Immature natural killer cell (primary cell): ENCODE measurements at regions not wholly inside any gene's neighbourhood (a gene's known extent, or its start where the extent isn't known, plus 50 kb on each side); places are given as distances from the start of the nearest gene placed in this dataset.
"Not testable (repeated sequence)": the region's sequence is repeated elsewhere in the genome, so short reads cannot be mapped to it uniquely, and the experiment has no call there.

Source experiments
- DNase-seq, 3 donors: peaks; one replicate each; pipeline ENCODE4 v3.0.0; 2022; ENCODE audit warnings: mixed read lengths in 1 of 3
- H3K27ac Mint-ChIP-seq, 6 donors: one replicate each; pipeline ENCODE4 v1.8.0; 2020; ENCODE audit warnings: mixed read lengths in 6 of 6, mild to moderate bottlenecking in 5 of 6, inconsistent platforms in 4 of 6, moderate library complexity in 3 of 6
- H3K27me3 Mint-ChIP-seq, 3 donors: one replicate each; pipeline ENCODE4 v1.8.0; 2020 to 2021; ENCODE audit warnings: low read depth in 3 of 3, mild to moderate bottlenecking in 3 of 3, mixed read lengths in 3 of 3, moderate library complexity in 3 of 3, inconsistent platforms in 1 of 3
- H3K36me3 Mint-ChIP-seq, 3 donors: one replicate each; pipeline ENCODE4 v1.8.0; 2020; ENCODE audit warnings: mixed read lengths in 3 of 3, inconsistent platforms in 2 of 3, mild to moderate bottlenecking in 2 of 3
- H3K4me1 Mint-ChIP-seq, 2 donors: one replicate each; pipeline ENCODE4 v1.8.0; 2020; ENCODE audit warnings: inconsistent platforms in 2 of 2, mild to moderate bottlenecking in 2 of 2, mixed read lengths in 2 of 2, moderate library complexity in 1 of 2
- H3K4me3 Mint-ChIP-seq, 5 donors: one replicate each; pipeline ENCODE4 v1.8.0; 2020; ENCODE audit warnings: mild to moderate bottlenecking in 5 of 5, mixed read lengths in 5 of 5, inconsistent platforms in 3 of 5, moderate library complexity in 3 of 5
- H3K9me3 Mint-ChIP-seq, 6 donors: one replicate each; pipeline ENCODE4 v1.8.0; 2020; ENCODE audit warnings: mild to moderate bottlenecking in 6 of 6, mixed read lengths in 6 of 6, inconsistent platforms in 4 of 6, moderate library complexity in 3 of 6

DNA sequence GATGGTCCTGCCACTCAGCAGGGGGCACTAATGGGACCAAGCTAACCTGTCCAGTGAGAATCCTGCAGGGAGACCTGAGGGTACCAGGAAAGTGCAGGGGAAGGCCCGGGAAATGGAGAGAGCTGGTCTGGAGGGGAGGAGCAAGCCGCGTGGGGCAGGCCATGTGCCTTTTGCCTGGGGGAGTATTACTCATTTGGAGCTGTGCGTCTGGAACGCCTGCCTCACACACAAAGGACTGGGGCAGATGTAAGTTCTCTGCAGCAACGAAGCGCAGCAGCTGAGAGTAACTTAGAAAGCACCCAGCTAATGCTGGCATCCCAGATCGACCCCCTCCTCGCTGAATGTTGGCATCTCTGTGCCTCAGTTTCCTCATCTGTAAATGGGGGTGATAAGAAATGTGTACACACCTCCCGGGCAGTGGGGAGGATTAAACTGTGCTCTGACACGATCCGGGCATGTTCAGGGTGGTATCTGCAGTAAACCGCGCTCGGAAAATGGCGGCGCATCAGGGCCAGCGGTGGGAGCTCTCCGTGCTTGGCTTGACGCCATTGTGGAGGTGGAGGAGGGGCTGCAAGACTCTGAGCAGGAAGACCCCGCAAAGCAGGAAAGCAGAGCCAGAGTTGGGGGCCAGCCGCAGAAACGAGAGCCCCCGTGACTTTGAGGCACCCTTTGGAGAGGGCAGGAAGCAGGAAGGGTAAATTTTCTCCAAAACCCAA lies 212.5 kb downstream of the NPHP4 start:
- H3K4me1 Mint-ChIP-seq: no peaks in the 10 kb centered on the region
- DNase-seq: no peak
- no peak overlapping the region for H3K27ac Mint-ChIP-seq
- H3K36me3 Mint-ChIP-seq: no peaks in the 10 kb centered on the region
- H3K9me3 Mint-ChIP-seq: no peaks in the 10 kb centered on the region
- peaks cover 0 to 2% (median 0%) of the 10 kb centered on the region in 3 donors for H3K27me3 Mint-ChIP-seq
- no peak overlapping the region for H3K4me3 Mint-ChIP-seq

DNA sequence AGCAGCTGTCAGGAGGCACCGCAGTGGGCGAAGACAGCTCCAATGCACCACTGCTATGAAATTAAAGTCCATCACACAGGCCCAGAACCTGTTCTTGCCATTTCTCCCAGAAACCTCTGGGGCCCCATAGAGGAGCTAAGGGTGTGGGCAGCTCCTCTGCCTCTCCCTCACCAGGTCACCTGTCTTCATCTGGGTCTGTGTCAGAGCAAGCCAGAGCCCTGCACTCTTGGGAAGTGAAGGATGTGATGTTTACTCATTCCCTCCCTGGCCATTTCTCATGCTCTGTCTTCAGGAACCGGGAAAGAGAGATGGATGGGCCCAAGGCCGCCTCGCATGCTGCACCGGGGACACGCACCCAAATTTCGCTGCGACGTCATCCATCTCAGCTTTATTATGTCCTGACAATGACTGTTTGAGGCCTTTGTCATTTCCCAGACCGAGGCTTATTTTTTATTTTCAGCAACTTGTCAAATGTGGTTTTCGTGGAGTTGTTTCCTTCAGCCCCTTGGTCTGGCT lies 216.1 kb downstream of the NPHP4 start:
- H3K4me1 Mint-ChIP-seq: peaks cover 0 to 1% of the 10 kb centered on the region in 2 donors
- no peaks in the 10 kb centered on the region for H3K9me3 Mint-ChIP-seq
- H3K36me3 Mint-ChIP-seq: no peaks in the 10 kb centered on the region
- H3K27me3 Mint-ChIP-seq: peaks cover under 1 to 2% (median 1%) of the 10 kb centered on the region in 3 donors
- no peak overlapping the region for H3K27ac Mint-ChIP-seq
- H3K4me3 Mint-ChIP-seq: no peak overlapping the region
- no peak for DNase-seq

DNA sequence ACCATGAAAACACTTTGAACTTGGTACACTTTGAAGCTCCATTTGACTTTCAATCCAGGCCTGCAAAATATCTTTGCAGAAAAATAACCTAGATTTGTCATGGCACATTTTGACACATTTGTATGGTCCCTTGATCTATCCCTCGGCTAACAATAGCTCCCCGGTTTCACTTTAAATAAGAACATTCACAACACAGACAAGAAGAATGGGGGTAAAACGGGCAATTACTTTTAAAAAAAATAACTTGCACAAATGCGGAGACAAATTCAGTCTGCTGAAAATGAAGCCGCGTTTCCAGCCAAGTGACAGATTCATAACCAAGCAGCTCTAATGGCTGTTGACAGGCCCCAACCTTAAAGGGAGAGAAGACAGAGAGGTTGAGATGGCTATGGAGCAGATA lies 218.2 kb downstream of the NPHP4 start:
- H3K9me3 Mint-ChIP-seq: peaks cover 0 to 2% (median 0%) of the 10 kb centered on the region in 6 donors
- H3K4me3 Mint-ChIP-seq: no peak overlapping the region
- peaks cover 0 to 1% of the 10 kb centered on the region in 2 donors for H3K4me1 Mint-ChIP-seq
- DNase-seq: no peak
- no peaks in the 10 kb centered on the region for H3K36me3 Mint-ChIP-seq
- no peak overlapping the region for H3K27ac Mint-ChIP-seq
- peaks cover 2 to 3% (median 3%) of the 10 kb centered on the region in 3 donors for H3K27me3 Mint-ChIP-seq

DNA sequence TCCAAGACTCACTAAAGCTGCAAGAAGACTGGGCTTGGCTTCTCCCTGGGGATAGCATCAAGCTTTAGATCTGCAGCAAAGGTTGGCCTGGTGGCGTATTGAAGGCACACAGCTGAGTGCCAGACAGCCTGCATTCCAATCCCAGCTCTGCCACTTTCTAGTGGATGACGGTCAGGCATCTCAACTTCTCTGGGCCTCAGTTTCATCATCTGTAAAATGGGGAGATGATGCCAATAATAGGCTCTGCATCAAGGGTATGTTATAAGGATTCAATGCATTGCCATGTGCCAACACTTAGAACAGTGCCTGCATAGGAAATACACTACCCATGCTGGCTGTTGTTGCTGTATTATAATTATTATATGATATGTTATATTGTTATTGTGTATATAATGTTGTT lies 220.4 kb downstream of the NPHP4 start:
- Mint-ChIP-seq H3K27ac (no peak overlapping the region), H3K9me3 (peaks cover 0 to 2% (median 0%) of the 10 kb centered on the region in 6 donors), H3K4me1 (peaks cover 0 to 1% of the 10 kb centered on the region in 2 donors), H3K27me3 (peaks cover 2 to 10% (median 6%) of the 10 kb centered on the region in 3 donors), H3K36me3 (no peaks in the 10 kb centered on the region), H3K4me3 (no peak overlapping the region)
- no peak for DNase-seq

DNA sequence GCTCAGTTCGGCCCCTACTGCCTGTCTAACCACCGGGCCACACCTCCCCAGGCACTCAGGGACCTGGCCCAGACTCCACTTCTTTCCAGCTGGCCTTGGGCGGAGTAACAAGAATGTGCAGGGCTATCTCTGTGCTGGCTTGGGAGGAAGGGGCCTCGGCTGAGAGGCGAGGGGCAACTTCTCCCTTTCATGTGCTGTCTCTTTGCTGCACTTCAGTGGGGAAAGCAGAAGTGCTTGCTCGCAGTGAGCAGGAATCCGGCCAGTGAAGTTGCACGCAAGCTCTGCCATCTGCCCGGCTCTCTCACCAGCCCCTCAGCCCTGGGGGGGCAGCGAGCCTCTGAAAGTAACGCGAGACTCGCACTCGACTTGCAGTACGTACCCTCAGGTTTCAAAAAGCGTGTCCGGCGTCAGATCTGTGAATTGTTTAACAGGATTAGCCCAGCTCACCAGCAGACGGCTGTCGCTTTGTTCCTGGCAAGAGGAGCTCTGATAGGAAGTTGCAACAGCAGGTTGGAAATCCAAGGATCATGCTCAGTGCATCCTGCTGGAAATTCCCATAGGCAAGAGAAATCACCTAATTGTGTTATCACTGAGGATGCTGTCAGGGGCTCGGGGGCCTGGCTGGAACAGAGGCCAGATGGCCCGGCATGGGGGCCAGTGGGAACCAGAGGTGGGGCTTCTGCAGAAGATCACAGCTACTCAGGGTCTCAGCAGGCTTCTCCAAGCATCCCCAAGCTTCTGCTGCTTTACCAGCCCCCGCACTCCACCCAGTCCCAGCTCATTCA lies 221.1 kb downstream of the NPHP4 start:
- no peak for DNase-seq
- Mint-ChIP-seq H3K27ac (no peak overlapping the region), H3K36me3 (no peaks in the 10 kb centered on the region), H3K4me3 (no peak overlapping the region), H3K4me1 (peaks cover 0 to 1% of the 10 kb centered on the region in 2 donors), H3K27me3 (peaks cover 2 to 10% (median 6%) of the 10 kb centered on the region in 3 donors), H3K9me3 (peaks cover 0 to 2% (median 0%) of the 10 kb centered on the region in 6 donors)

DNA sequence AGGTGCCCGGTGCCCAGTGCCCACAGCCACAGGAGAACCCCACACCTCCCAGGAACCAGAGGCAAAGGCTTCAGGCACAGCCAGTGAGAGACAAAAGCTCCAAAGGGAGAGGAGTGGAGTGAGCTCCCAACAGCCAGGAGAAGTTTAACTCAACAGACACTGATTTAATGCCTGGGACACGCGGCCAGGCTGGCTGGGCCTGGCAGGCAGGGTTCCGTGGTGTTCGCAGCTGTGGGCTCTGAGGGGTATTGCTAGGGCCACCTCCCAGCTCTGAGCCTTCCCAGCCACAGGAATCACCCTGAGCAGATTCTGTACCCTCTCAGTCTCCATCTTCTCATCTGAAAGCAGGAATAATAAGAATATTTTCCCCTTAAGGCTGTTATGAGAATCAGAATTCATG lies 222.5 kb downstream of the NPHP4 start:
- Mint-ChIP-seq H3K27ac (no peak overlapping the region), H3K4me3 (no peak overlapping the region), H3K36me3 (no peaks in the 10 kb centered on the region), H3K27me3 (peaks cover 2 to 10% (median 10%) of the 10 kb centered on the region in 3 donors), H3K9me3 (peaks cover 0 to 2% (median 0%) of the 10 kb centered on the region in 6 donors), H3K4me1 (peaks cover 0 to 1% of the 10 kb centered on the region in 2 donors)
- DNase-seq: no peak

DNA sequence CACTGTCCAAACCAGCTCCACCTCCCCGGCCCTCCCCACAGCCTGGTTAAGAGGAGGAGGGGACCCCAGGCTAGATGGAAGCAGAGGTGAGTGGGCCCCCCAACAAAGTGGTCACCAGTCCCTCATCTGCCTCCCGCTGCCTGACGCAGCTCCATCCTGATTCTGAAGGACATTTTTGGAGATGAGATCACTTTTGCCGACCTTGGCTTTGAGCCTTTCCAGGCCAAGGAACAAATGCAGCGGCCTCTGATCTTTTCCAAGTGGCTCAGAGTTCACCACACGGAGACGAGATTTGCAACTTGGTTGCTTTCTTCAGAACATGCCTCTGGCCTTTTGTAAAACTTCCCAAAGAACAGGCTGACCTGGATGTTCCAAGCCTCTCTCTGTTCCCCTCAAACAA lies 223.1 kb downstream of the NPHP4 start:
- H3K27ac Mint-ChIP-seq: no peak overlapping the region
- DNase-seq: no peak
- peaks cover 2 to 14% (median 12%) of the 10 kb centered on the region in 3 donors for H3K27me3 Mint-ChIP-seq
- no peak overlapping the region for H3K4me3 Mint-ChIP-seq
- peaks cover 0 to 1% of the 10 kb centered on the region in 2 donors for H3K4me1 Mint-ChIP-seq
- no peaks in the 10 kb centered on the region for H3K36me3 Mint-ChIP-seq
- H3K9me3 Mint-ChIP-seq: peaks cover 0 to 2% (median 0%) of the 10 kb centered on the region in 6 donors

DNA sequence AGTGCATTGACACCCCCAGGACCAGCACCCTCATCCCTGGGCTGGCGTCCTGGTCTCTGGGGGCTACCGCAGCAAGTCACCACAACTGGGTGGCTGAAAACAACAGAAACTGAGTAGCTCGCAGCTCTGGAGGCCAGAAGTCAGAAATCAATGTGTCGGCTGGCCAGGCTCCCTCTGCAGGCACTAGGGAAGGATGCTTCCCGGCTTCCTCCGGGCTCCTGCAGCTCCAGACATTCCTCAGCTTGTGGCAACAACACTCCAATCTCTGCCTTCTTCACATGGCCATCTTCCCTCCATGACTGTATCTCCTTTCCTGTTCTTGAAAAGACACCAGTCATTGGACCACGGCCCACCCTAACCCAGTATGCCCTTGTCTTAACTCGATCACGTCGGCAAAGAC lies 224.2 kb downstream of the NPHP4 start:
- H3K9me3 Mint-ChIP-seq: peaks cover 0 to 2% (median 0%) of the 10 kb centered on the region in 6 donors
- H3K36me3 Mint-ChIP-seq: no peaks in the 10 kb centered on the region
- DNase-seq: no peak
- peaks cover 2 to 18% (median 17%) of the 10 kb centered on the region in 3 donors for H3K27me3 Mint-ChIP-seq
- no peak overlapping the region for H3K4me3 Mint-ChIP-seq
- H3K4me1 Mint-ChIP-seq: peaks cover 0 to 1% of the 10 kb centered on the region in 2 donors
- H3K27ac Mint-ChIP-seq: no peak overlapping the region

DNA sequence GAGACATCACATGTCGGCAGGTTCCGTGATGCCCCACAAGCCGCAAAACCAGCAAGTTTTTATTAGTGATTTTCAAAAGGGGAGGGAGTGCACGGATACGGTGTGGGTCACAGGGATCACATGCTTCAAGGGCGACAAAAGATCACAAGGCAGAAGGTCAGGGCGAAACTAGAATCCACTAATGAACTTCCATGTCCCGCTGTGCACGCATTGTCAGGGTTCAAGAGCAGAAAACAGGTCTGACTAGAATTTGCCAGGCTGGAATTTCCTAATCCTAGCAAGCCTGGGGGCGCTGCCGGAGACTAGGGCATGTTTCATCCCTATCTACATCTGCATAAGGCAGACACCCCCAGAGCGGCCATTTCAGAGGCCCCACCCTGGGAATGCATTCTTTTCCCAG lies 225.2 kb downstream of the NPHP4 start:
- H3K27me3 Mint-ChIP-seq: peaks cover 0 to 18% (median 17%) of the 10 kb centered on the region in 3 donors
- not testable (repeated sequence) for DNase-seq, H3K36me3 Mint-ChIP-seq, H3K4me1 Mint-ChIP-seq, H3K27ac Mint-ChIP-seq, H3K9me3 Mint-ChIP-seq, H3K4me3 Mint-ChIP-seq

DNA sequence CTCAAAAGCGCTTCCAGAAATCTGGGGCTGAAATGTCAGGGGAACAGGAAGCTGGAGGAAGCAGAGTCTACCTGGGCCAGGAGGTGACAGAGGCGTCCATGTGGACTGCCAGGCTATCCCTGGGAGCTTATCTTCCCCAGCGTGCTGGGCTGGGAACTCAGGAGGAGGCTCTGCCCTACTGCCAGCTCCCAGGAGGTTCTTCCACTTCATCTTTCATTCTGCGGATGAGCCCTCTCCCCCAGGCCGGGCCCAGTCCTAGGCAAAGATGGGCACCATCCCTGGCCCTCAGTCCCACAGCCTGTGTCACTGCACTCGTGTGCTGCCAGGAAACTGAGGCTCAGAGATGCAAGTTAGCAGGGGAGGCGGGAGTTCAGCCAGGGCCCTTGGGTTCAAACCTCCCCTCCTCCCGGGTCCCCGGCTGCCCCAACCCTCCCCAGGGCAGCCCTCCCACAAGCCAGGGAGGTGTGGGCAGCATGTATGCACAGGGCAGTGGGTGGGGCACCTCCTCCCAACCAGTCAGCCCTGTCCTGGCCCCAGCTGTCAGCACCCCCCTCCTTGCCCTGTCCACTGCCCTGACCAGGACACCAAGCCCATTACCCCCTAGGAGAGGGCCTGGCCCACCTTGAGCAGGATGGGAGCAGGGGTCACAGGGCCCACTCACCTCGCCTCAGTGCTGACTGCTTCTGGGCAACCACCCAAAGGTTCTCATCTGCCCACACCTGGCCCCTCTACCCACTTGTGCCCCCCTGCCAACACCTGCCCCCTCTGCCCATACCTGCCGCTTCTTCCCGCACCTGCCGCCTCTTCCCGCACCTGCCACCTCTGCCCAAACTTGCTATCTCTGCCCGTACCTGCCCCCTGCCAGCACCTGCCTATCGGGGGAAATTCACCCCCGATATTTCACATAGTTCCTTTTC lies 226.0 kb downstream of the NPHP4 start:
- H3K36me3 Mint-ChIP-seq: no peaks in the 10 kb centered on the region
- H3K9me3 Mint-ChIP-seq: peaks cover 0 to 2% (median 0%) of the 10 kb centered on the region in 6 donors
- no peak overlapping the region for H3K4me3 Mint-ChIP-seq
- peaks cover 0 to 18% (median 16%) of the 10 kb centered on the region in 3 donors for H3K27me3 Mint-ChIP-seq
- H3K27ac Mint-ChIP-seq: no peak overlapping the region
- DNase-seq: no peak
- H3K4me1 Mint-ChIP-seq: peaks cover 0 to under 1% of the 10 kb centered on the region in 2 donors

DNA sequence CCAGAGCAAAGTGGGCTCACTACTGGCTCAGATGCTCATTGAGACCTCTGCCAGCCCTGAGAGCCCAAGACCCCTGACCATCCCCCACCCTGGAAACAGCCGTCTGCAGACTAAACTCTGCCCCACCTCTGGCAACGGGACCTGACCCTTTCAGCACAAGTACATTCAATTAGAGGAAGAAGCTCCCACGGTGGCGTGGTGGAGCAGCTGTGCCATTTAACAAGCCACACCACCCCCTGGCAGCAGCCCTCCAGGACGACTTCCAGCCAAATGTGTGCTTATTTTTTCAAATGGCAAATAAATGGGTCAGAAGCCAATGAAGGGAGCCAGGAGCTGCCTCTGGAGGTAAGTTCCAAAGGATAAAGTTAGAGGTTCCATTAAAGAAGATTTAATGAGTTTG lies 226.7 kb downstream of the NPHP4 start:
- Mint-ChIP-seq H3K27ac (no peak overlapping the region), H3K36me3 (no peaks in the 10 kb centered on the region), H3K27me3 (peaks cover 0 to 15% (median 15%) of the 10 kb centered on the region in 3 donors), H3K4me3 (no peak overlapping the region), H3K9me3 (peaks cover 0 to 2% (median 0%) of the 10 kb centered on the region in 6 donors), H3K4me1 (no peaks in the 10 kb centered on the region)
- DNase-seq: no peak

DNA sequence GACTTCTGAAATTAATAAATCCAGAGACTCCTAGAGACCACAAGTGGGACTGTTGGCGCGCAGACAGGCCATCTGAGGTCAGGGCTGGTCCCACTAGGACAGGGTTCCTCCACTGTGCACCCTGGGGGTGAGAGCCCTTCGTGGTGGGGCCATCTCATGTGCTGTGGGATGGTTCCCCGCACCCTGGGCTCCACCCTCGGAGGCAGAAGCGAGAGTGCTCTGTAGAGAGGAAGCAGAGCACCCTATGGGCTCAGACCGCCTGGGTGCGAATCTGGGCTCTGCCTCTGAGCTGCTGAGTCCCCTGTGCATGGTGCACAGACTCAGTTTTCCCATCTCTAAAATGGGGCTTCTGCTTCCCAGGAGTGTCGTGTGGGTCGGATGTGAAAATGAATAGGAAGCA lies 227.3 kb downstream of the NPHP4 start:
- H3K9me3 Mint-ChIP-seq: peaks cover 0 to 2% (median 0%) of the 10 kb centered on the region in 6 donors
- no peak overlapping the region for H3K4me3 Mint-ChIP-seq
- H3K27ac Mint-ChIP-seq: no peak overlapping the region
- no peaks in the 10 kb centered on the region for H3K36me3 Mint-ChIP-seq
- H3K4me1 Mint-ChIP-seq: no peaks in the 10 kb centered on the region
- DNase-seq: no peak
- H3K27me3 Mint-ChIP-seq: peaks cover 0 to 15% (median 15%) of the 10 kb centered on the region in 3 donors

DNA sequence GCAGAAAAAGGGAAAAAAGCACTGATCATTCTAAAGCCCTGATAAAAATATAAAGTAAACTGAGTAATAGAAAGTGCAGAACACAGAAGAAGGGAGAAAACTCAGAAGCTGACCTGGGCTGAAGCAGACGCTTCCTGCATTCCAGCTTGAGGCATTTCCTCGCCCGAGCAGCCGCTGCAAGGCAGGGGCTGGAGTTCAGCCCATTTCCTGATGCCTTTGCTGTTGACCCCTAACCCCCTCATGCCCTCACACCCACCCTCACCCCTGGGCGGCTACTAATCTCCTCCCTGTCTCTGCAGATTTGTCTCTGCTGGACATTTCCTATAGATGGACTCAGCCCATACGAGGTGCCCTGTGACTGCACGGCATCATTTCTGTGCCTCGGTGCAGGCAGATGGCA lies 227.8 kb downstream of the NPHP4 start:
- peaks cover 0 to 2% (median 0%) of the 10 kb centered on the region in 6 donors for H3K9me3 Mint-ChIP-seq
- H3K36me3 Mint-ChIP-seq: no peaks in the 10 kb centered on the region
- H3K4me3 Mint-ChIP-seq: no peak overlapping the region
- peaks cover 0 to 15% (median 15%) of the 10 kb centered on the region in 3 donors for H3K27me3 Mint-ChIP-seq
- DNase-seq: no peak
- no peaks in the 10 kb centered on the region for H3K4me1 Mint-ChIP-seq
- H3K27ac Mint-ChIP-seq: no peak overlapping the region
